CD14-positive monocyte (primary cell): ENCODE measurements at regions not wholly inside any gene's neighbourhood (a gene's known extent, or its start where the extent isn't known, plus 50 kb on each side); places are given as distances from the start of the nearest gene placed in this dataset.

Experiments used
- DNase-seq, 3 donors: peaks; one replicate each; pipeline ENCODE4 v3.0.0-alpha.2; 2011 to 2022
- H2AFZ ChIP-seq: 2 replicates; pipeline ENCODE4 v1.6.0; 2012; ENCODE audit warnings: mild to moderate bottlenecking, low read depth, low read length, inconsistent platforms; ENCODE audit not compliant: insufficient read depth, poor library complexity, severe bottlenecking
- H3K27ac ChIP-seq, 2 donors: 1 replicate in 1 of 2; 2 replicates in 1 of 2; pipeline ENCODE4 v1.5.1; 2012 to 2013; ENCODE audit warnings: low read length in 2 of 2, control low read depth in 1 of 2, inconsistent platforms in 1 of 2, low read depth in 1 of 2, mild to moderate bottlenecking in 1 of 2
- H3K27me3 ChIP-seq, 2 donors: one replicate each; pipeline versions ENCODE4 v1.6.0 to v1.6.1; 2011 to 2013; ENCODE audit warnings: low read length in 2 of 2; ENCODE audit not compliant: control insufficient read depth in 2 of 2, insufficient read depth in 2 of 2
- H3K36me3 ChIP-seq, 2 donors: replicated peaks in 1 of 2; 1 replicate in 1 of 2; 2 replicates in 1 of 2; pipeline versions ENCODE4 v1.5.1 to v1.6.1; 2012 to 2013; ENCODE audit warnings: low read length in 2 of 2, control low read depth in 1 of 2, inconsistent platforms in 1 of 2, mild to moderate bottlenecking in 1 of 2; ENCODE audit not compliant: insufficient read depth in 2 of 2, control insufficient read depth in 1 of 2
- H3K4me1 ChIP-seq, 2 donors: 1 replicate in 1 of 2; 2 replicates in 1 of 2; pipeline versions ENCODE4 v1.5.1 to v1.6.1; 2012 to 2013; ENCODE audit warnings: low read length in 2 of 2, control low read depth in 1 of 2, inconsistent platforms in 1 of 2, mild to moderate bottlenecking in 1 of 2, moderate library complexity in 1 of 2; ENCODE audit not compliant: insufficient read depth in 2 of 2, control insufficient read depth in 1 of 2
- H3K4me2 ChIP-seq: replicated peaks from 2 replicates; pipeline ENCODE3; 2012; ENCODE audit warnings: low read length, moderate library complexity, mild to moderate bottlenecking; ENCODE audit not compliant: poor library complexity, severe bottlenecking; ENCODE audit errors: extremely low read depth
- H3K4me3 ChIP-seq, 3 experiments: fragments of 200-600 bp in 1 of 3; sonication (generic) in 1 of 3; replicated peaks in 1 of 3; 1 replicate in 2 of 3; 2 replicates in 1 of 3; pipeline ENCODE4 v1.5.1; 2011 to 2013; ENCODE audit warnings: low read length in 3 of 3, mild to moderate bottlenecking in 3 of 3, control low read depth in 2 of 3, low read depth in 2 of 3, inconsistent platforms in 1 of 3, moderate library complexity in 1 of 3
- H3K79me2 ChIP-seq: 2 replicates; pipeline ENCODE4 v1.6.0; 2012; ENCODE audit warnings: mild to moderate bottlenecking, control low read depth, inconsistent platforms, low read length, moderate library complexity; ENCODE audit not compliant: insufficient read depth
- H3K9ac ChIP-seq: 2 replicates; pipeline ENCODE4 v1.6.0; 2017; ENCODE audit warnings: low read length, mild to moderate bottlenecking; ENCODE audit not compliant: insufficient read depth, poor library complexity, severe bottlenecking
- H3K9me3 ChIP-seq, 2 donors: replicated peaks in 1 of 2; 1 replicate in 1 of 2; 2 replicates in 1 of 2; pipeline versions ENCODE4 v1.5.1 to v1.6.1; 2012 to 2013; ENCODE audit warnings: low read length in 2 of 2, control low read depth in 1 of 2; ENCODE audit not compliant: control insufficient read depth in 1 of 2, insufficient read depth in 1 of 2
- H4K20me1 ChIP-seq: 2 replicates; pipeline ENCODE4 v1.6.0; 2012; ENCODE audit warnings: mild to moderate bottlenecking, low read length, control low read depth, moderate library complexity; ENCODE audit not compliant: insufficient read depth
- H3K27ac Mint-ChIP-seq, 7 donors: one replicate each; pipeline ENCODE4 v1.8.0; 2020; ENCODE audit warnings: mild to moderate bottlenecking in 7 of 7, mixed read lengths in 7 of 7, moderate library complexity in 6 of 7, inconsistent platforms in 2 of 7
- H3K27me3 Mint-ChIP-seq, 3 donors: one replicate each; pipeline ENCODE4 v1.8.0; 2021 to 2022; ENCODE audit warnings: low read depth in 3 of 3, mild to moderate bottlenecking in 3 of 3, mixed read lengths in 3 of 3, moderate library complexity in 3 of 3, inconsistent platforms in 1 of 3
- H3K36me3 Mint-ChIP-seq, 2 donors: one replicate each; pipeline ENCODE4 v1.8.0; 2020; ENCODE audit warnings: mixed read lengths in 2 of 2, inconsistent platforms in 1 of 2, mild to moderate bottlenecking in 1 of 2
- H3K4me1 Mint-ChIP-seq: one replicate; pipeline ENCODE4 v1.8.0; 2020; ENCODE audit warnings: mild to moderate bottlenecking, mixed read lengths
- H3K4me3 Mint-ChIP-seq, 2 donors: one replicate each; pipeline ENCODE4 v1.8.0; 2020; ENCODE audit warnings: mild to moderate bottlenecking in 2 of 2, mixed read lengths in 2 of 2, moderate library complexity in 1 of 2
- H3K9me3 Mint-ChIP-seq, 7 donors: one replicate each; pipeline ENCODE4 v1.8.0; 2020 to 2022; ENCODE audit warnings: mixed read lengths in 7 of 7, mild to moderate bottlenecking in 6 of 7, moderate library complexity in 6 of 7, inconsistent platforms in 2 of 7
- WGBS: methylation state at CpG from one replicate; pipeline ENCODE4 v1.1.5; 2013; ENCODE audit warnings: missing lambda C conversion rate; ENCODE audit not compliant: insufficient coverage; 5-methylcytosine and 5-hydroxymethylcytosine counted together
- intact Hi-C, 2 donors: fragments of 100-400 bp; cut with micrococcal nuclease; formaldehyde crosslinking; loops; one replicate each; pipeline versions ENCODE4 v1.15.0 to v1.15.1; 2023
- TF ChIP-seq, protein P1 (sequence below): fragments of 200-600 bp; IDR thresholded peaks from one replicate; pipeline ENCODE4 v1.8.0; 2022; ENCODE audit warnings: antibody characterized with exemption, mild to moderate bottlenecking

DNA sequence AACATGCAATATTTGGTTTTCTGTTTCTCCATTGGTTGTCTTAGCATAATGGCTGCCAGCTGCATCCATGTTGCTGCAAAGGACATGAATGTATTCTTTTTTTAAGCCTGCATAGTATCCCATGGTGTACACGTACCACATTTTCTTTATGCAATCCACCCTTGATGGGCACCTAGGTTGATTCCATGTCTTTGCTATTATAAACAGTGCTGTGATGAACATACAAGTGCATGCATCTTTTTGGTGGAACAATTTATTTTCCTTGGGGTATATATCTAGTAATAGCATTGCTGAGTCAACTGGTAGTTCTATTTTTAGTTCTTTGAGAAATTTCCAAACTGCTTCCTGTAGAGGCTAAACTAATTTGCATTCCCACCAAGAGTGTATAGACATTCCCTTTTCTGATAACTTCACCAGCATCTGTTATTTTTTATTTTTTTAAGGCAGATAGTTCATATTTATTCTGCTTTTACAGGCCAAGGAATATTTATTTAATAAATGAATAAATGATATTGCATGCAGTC, 62.4 kb upstream of the NPHP3 start:
- Histone ChIP-seq H3K9ac (no peak overlapping the region), H4K20me1 (no peaks in the 10 kb centered on the region), H3K27me3 (no peaks in the 10 kb centered on the region), H3K36me3 (no peaks in the 10 kb centered on the region), H3K4me3 (no peak overlapping the region), H3K79me2 (no peaks in the 10 kb centered on the region), H3K4me1 (no peaks in the 10 kb centered on the region), H3K27ac (no peak overlapping the region), H2AFZ (no peak overlapping the region), H3K9me3 (no peaks in the 10 kb centered on the region), H3K4me2 (no peak overlapping the region)
- TF ChIP-seq, protein P1, sequence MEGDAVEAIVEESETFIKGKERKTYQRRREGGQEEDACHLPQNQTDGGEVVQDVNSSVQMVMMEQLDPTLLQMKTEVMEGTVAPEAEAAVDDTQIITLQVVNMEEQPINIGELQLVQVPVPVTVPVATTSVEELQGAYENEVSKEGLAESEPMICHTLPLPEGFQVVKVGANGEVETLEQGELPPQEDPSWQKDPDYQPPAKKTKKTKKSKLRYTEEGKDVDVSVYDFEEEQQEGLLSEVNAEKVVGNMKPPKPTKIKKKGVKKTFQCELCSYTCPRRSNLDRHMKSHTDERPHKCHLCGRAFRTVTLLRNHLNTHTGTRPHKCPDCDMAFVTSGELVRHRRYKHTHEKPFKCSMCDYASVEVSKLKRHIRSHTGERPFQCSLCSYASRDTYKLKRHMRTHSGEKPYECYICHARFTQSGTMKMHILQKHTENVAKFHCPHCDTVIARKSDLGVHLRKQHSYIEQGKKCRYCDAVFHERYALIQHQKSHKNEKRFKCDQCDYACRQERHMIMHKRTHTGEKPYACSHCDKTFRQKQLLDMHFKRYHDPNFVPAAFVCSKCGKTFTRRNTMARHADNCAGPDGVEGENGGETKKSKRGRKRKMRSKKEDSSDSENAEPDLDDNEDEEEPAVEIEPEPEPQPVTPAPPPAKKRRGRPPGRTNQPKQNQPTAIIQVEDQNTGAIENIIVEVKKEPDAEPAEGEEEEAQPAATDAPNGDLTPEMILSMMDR = no peak
- Mint-ChIP-seq H3K36me3 (no peaks in the 10 kb centered on the region), H3K4me1 (peaks cover 5% of the 10 kb centered on the region), H3K27me3 (peaks cover 0 to 1% (median 0%) of the 10 kb centered on the region in 3 donors), H3K27ac (no peak overlapping the region), H3K4me3 (no peak overlapping the region), H3K9me3 (peaks cover 0 to 8% (median 3%) of the 10 kb centered on the region in 7 donors)
- WGBS = no CpG with 5 or more reads among the region's 1 CpG
- DNase-seq = no peak
- intact Hi-C loops = no loop called here

DNA sequence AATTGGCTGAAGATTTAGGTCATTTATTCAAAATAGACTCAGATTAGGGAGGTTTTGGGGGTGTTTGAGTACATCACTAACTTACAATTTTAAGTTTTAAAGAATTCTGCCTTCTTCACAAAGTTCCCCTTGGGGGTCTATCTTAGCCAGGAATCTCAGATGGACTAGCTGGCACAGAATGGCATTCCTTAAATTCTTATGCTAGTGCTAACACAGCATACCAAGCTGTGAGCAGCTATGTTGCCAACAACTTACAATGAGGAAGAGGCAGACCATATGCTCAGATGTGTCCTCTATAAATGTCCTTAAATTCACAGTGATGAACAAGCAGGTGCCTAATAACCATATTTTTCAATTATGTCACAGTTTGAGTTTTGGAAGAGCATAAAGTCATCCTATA, 60.9 kb upstream of the NPHP3 start:
- H3K27ac ChIP-seq = no peak overlapping the region

More for the DNA sequence above, 60.9 kb upstream of the NPHP3 start:
- no peaks in the 10 kb centered on the region for H3K36me3 ChIP-seq
- DNase-seq = no peak
- H3K9ac ChIP-seq = no peak overlapping the region
- Mint-ChIP-seq H3K36me3 (no peaks in the 10 kb centered on the region), H3K27ac (no peak overlapping the region), H3K4me1 (peaks cover 5% of the 10 kb centered on the region), H3K9me3 (peaks cover 0 to 8% (median 3%) of the 10 kb centered on the region in 7 donors), H3K4me3 (no peak overlapping the region), H3K27me3 (peaks cover 0 to 1% (median 0%) of the 10 kb centered on the region in 3 donors)
- H3K4me3 ChIP-seq = no peak overlapping the region
- TF ChIP-seq, protein P1 = no peak
- no peak overlapping the region for H3K4me2 ChIP-seq
- H3K4me1 ChIP-seq = no peaks in the 10 kb centered on the region
- no peaks in the 10 kb centered on the region for H4K20me1 ChIP-seq
- intact Hi-C loops = no loop called here
- H3K9me3 ChIP-seq = no peaks in the 10 kb centered on the region
- no peaks in the 10 kb centered on the region for H3K27me3 ChIP-seq
- no peak overlapping the region for H2AFZ ChIP-seq
- no peaks in the 10 kb centered on the region for H3K79me2 ChIP-seq
